ENCODE measurements at regions not wholly inside any gene's neighbourhood (a gene's known extent, or its start where the extent isn't known, plus 50 kb on each side); places are given as distances from the start of the nearest gene placed in this dataset.
"Not testable (repeated sequence)": the region's sequence is repeated elsewhere in the genome, so short reads cannot be mapped to it uniquely, and the experiment has no call there.

DNA sequence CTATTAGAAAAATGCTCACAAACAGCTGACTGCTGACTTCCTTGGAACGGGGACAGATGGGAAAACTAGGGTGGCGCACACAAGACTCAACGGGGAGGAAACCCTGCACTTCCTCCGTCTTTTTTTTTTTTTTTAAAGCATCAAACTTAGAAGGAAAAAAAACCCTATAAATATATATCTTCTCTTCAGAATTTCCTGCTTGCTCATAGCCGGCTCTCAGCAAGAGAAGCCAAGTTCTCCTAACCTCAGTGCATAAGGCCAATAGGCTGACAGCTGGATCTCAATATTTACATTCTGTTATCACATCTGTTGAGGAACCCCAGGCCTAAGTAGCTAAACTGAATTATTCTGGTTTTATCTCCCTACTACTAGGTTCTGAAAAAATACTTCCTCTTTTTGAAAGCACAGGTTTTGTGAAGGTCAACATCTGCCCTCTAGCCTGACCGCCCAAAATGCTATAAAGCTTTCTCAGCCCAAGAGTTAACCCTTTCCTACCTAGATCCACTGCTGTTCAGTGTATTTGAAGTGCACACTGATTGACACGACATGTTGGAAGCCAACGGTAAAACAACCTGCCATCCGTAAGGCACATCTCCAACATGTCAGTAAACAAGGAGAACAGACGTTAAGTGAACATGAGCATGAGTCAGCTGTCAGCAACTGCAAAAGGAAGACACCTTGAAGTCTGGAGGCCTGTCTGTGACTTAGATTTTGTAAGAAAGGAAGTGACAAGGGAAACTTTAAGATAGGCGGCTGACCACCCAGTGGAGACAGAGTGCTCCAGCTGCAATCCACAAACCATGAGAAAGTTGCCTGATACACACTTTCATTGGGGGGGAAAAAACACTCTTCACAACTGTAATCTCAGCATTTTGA, 83.8 kb downstream of the EBLN1 start:
- DNase-seq (ENCODE audit: insufficient read length, low spot score): no peak
- TF ChIP-seq, protein P1, sequence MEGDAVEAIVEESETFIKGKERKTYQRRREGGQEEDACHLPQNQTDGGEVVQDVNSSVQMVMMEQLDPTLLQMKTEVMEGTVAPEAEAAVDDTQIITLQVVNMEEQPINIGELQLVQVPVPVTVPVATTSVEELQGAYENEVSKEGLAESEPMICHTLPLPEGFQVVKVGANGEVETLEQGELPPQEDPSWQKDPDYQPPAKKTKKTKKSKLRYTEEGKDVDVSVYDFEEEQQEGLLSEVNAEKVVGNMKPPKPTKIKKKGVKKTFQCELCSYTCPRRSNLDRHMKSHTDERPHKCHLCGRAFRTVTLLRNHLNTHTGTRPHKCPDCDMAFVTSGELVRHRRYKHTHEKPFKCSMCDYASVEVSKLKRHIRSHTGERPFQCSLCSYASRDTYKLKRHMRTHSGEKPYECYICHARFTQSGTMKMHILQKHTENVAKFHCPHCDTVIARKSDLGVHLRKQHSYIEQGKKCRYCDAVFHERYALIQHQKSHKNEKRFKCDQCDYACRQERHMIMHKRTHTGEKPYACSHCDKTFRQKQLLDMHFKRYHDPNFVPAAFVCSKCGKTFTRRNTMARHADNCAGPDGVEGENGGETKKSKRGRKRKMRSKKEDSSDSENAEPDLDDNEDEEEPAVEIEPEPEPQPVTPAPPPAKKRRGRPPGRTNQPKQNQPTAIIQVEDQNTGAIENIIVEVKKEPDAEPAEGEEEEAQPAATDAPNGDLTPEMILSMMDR (IDR thresholded peaks at IDR 0.05; ENCODE audit: insufficient read depth, missing control alignments): no peak
- FAIRE-seq: no peak

- DNase-seq (ENCODE audit: insufficient read length, low spot score): not testable (repeated sequence)
Measured at GRCh38 chr10:22130824-22131223, 87.0 kb downstream of the EBLN1 start.

GRCh38 chr10:22129612-22130011, 88.2 kb downstream of the EBLN1 start:
- not testable (repeated sequence) for DNase-seq (ENCODE audit: insufficient read length, low spot score); FAIRE-seq

More at GRCh38 chr10:22130824-22131223, 87.0 kb downstream of the EBLN1 start:
- not testable (repeated sequence) for FAIRE-seq

GRCh38 chr10:22121181-22121580, 96.6 kb downstream of the EBLN1 start:
- not testable (repeated sequence) for DNase-seq (ENCODE audit: insufficient read length, low spot score); FAIRE-seq

- FAIRE-seq; DNase-seq (ENCODE audit: insufficient read length, low spot score): not testable (repeated sequence)
Measured at GRCh38 chr10:22120072-22120471, 97.7 kb downstream of the EBLN1 start.

- not testable (repeated sequence) for DNase-seq (ENCODE audit: insufficient read length, low spot score); FAIRE-seq
Measured at GRCh38 chr10:22119575-22119974, 98.2 kb downstream of the EBLN1 start.

- FAIRE-seq: no peak
- TF ChIP-seq, protein P1 (IDR thresholded peaks at IDR 0.05; ENCODE audit: insufficient read depth, missing control alignments): no peak
Measured at GRCh38 chr10:22111705-22112104, 106.1 kb downstream of the EBLN1 start.

GRCh38 chr10:22111260-22111659, 106.6 kb downstream of the EBLN1 start:
- DNase-seq (ENCODE audit: insufficient read length, low spot score): no peak
- no peak for FAIRE-seq
- TF ChIP-seq, protein P1 (IDR thresholded peaks at IDR 0.05; ENCODE audit: insufficient read depth, missing control alignments): no peak

More at GRCh38 chr10:22111705-22112104, 106.1 kb downstream of the EBLN1 start:
- DNase-seq (ENCODE audit: insufficient read length, low spot score): no peak

GRCh38 chr10:22110761-22111160, 107.1 kb downstream of the EBLN1 start:
- FAIRE-seq: no peak
- no peak for DNase-seq (ENCODE audit: insufficient read length, low spot score)
- TF ChIP-seq, protein P1 (IDR thresholded peaks at IDR 0.05; ENCODE audit: insufficient read depth, missing control alignments): no peak

DNA sequence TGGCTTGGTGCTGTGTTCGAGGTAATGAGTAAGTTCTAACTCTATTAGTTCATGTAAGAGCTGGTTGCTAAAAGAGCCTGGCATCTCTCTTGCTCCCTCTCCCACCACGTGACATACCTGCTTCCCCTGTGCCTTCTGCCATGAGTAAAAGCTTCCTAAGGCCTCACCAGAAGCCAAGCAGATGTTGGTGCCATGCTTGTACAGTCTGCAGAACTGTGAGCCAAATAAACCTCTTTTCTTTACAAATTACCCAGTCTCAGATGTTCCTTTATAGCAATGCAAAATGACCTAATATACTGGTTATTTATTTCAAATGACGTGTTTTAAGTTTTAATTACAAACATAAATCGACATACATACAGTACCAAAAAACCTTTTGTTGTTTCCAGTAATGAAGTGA, 101.7 kb upstream of the DNAJC1 start:
- TF ChIP-seq, protein P1 (IDR thresholded peaks at IDR 0.05; ENCODE audit: insufficient read depth, missing control alignments): no peak

More for the DNA sequence above, 101.7 kb upstream of the DNAJC1 start:
- no peak for DNase-seq (ENCODE audit: insufficient read length, low spot score)
- FAIRE-seq: no peak
